ENCODE measurements at regions not wholly inside any gene's neighbourhood (a gene's known extent, or its start where the extent isn't known, plus 50 kb on each side); places are given as distances from the start of the nearest gene placed in this dataset.

GRCh38 chr2:181785691-181786344 is 105.5 kb upstream of the NEUROD1 start:
- H2AFZ ChIP-seq (ENCODE audit: low read depth, low read length, severe bottlenecking) = no peak overlapping the region
- no peaks in the 10 kb centered on the region for H3K9me3 ChIP-seq (ENCODE audit: insufficient read depth, low read length)
- TF ChIP-seq CTCF (IDR thresholded peaks at IDR 0.05; ENCODE audit: insufficient read depth, low read length, poor library complexity, severe bottlenecking) (no peak), EZH2phosphoT487 (conservative IDR thresholded peaks at IDR 0.05; ENCODE audit: low read length) (no peak)

GRCh38 chr2:181786371-181787228 is 104.9 kb upstream of the ITPRID2 start:
- Histone ChIP-seq H3K79me2 (ENCODE audit: insufficient read depth, low read length) (no peaks in the 10 kb centered on the region), H3K36me3 (ENCODE audit: low read length) (no peaks in the 10 kb centered on the region), H3K4me3 (ENCODE audit: insufficient read depth, low read length, poor library complexity, severe bottlenecking) (no peak overlapping the region), H3K9me2 (replicated peaks; ENCODE audit: insufficient read depth, low read length) (no peaks in the 10 kb centered on the region), H3K27me3 (ENCODE audit: low read length) (no peaks in the 10 kb centered on the region), H3K4me2 (ENCODE audit: low read depth, low read length, poor library complexity, severe bottlenecking) (no peak overlapping the region), H3K9me3 (ENCODE audit: insufficient read depth, low read length) (no peaks in the 10 kb centered on the region), H3K9ac (ENCODE audit: low read length) (no peak overlapping the region), H3F3A (ENCODE audit: insufficient read depth) (no peaks in the 10 kb centered on the region), H3K27ac (ENCODE audit: low read depth, low read length) (no peak overlapping the region), H4K20me1 (ENCODE audit: low read depth, low read length) (no peaks in the 10 kb centered on the region), H2AFZ (ENCODE audit: low read depth, low read length, severe bottlenecking) (no peak overlapping the region)
- no peak for TF ChIP-seq CTCF (IDR thresholded peaks at IDR 0.05; ENCODE audit: insufficient read depth, low read length, poor library complexity, severe bottlenecking)
- no peak for TF ChIP-seq EZH2phosphoT487 (conservative IDR thresholded peaks at IDR 0.05; ENCODE audit: low read length)

More at GRCh38 chr2:181785691-181786344, 105.5 kb upstream of the NEUROD1 start:
- Histone ChIP-seq H3K27me3 (ENCODE audit: low read length) (no peaks in the 10 kb centered on the region), H3K9me2 (replicated peaks; ENCODE audit: insufficient read depth, low read length) (no peaks in the 10 kb centered on the region), H4K20me1 (ENCODE audit: low read depth, low read length) (no peaks in the 10 kb centered on the region), H3K9ac (ENCODE audit: low read length) (no peak overlapping the region), H3K27ac (ENCODE audit: low read depth, low read length) (no peak overlapping the region), H3K36me3 (ENCODE audit: low read length) (no peaks in the 10 kb centered on the region), H3K4me2 (ENCODE audit: low read depth, low read length, poor library complexity, severe bottlenecking) (no peak overlapping the region), H3K4me3 (ENCODE audit: insufficient read depth, low read length, poor library complexity, severe bottlenecking) (no peak overlapping the region), H3F3A (ENCODE audit: insufficient read depth) (no peaks in the 10 kb centered on the region), H3K79me2 (ENCODE audit: insufficient read depth, low read length) (no peaks in the 10 kb centered on the region)

GRCh38 chr2:181787310-181788048 is 104.1 kb upstream of the ITPRID2 start:
- H4K20me1 ChIP-seq (ENCODE audit: low read depth, low read length) = no peaks in the 10 kb centered on the region
- H3K27ac ChIP-seq (ENCODE audit: low read depth, low read length) = no peak overlapping the region
- H3K27me3 ChIP-seq (ENCODE audit: low read length) = no peaks in the 10 kb centered on the region
- no peaks in the 10 kb centered on the region for H3K79me2 ChIP-seq (ENCODE audit: insufficient read depth, low read length)
- TF ChIP-seq CTCF (IDR thresholded peaks at IDR 0.05; ENCODE audit: insufficient read depth, low read length, poor library complexity, severe bottlenecking) (no peak), EZH2phosphoT487 (conservative IDR thresholded peaks at IDR 0.05; ENCODE audit: low read length) (no peak)
- no peak overlapping the region for H3K4me3 ChIP-seq (ENCODE audit: insufficient read depth, low read length, poor library complexity, severe bottlenecking)
- H3K9me2 ChIP-seq (replicated peaks; ENCODE audit: insufficient read depth, low read length) = no peaks in the 10 kb centered on the region
- no peak overlapping the region for H3K9ac ChIP-seq (ENCODE audit: low read length)
- no peak overlapping the region for H2AFZ ChIP-seq (ENCODE audit: low read depth, low read length, severe bottlenecking)
- H3K4me2 ChIP-seq (ENCODE audit: low read depth, low read length, poor library complexity, severe bottlenecking) = no peak overlapping the region
- no peaks in the 10 kb centered on the region for H3K36me3 ChIP-seq (ENCODE audit: low read length)
- no peaks in the 10 kb centered on the region for H3F3A ChIP-seq (ENCODE audit: insufficient read depth)
- no peaks in the 10 kb centered on the region for H3K9me3 ChIP-seq (ENCODE audit: insufficient read depth, low read length)

Data from SU-DHL-6 (cell line).